Loucy (cell line): ENCODE measurements at regions not wholly inside any gene's neighbourhood (a gene's known extent, or its start where the extent isn't known, plus 50 kb on each side); places are given as distances from the start of the nearest gene placed in this dataset.

ENCODE experiments used
- H2AFZ ChIP-seq: fragments of 200-600 bp; sonication (generic); 2 replicates; pipeline ENCODE4 v1.6.0; 2016; ENCODE audit warnings: antibody characterized with exemption, mild to moderate bottlenecking, low read length, moderate library complexity
- H3F3A ChIP-seq: fragments of 200-600 bp; 2 replicates; pipeline ENCODE4 v1.6.0; 2016; ENCODE audit warnings: antibody characterized with exemption, low read depth, mild to moderate bottlenecking
- H3K27me3 ChIP-seq: fragments of 200-600 bp; sonication (generic); 2 replicates; pipeline ENCODE4 v1.6.1; 2014; ENCODE audit warnings: low read length, mild to moderate bottlenecking; ENCODE audit not compliant: insufficient read depth, poor library complexity, severe bottlenecking
- H3K36me3 ChIP-seq: fragments of 200-600 bp; sonication (generic); 2 replicates; pipeline ENCODE4 v1.6.1; 2016; ENCODE audit warnings: low read length; ENCODE audit not compliant: insufficient read depth
- H3K4me1 ChIP-seq: fragments of 200-600 bp; sonication (generic); 2 replicates; pipeline ENCODE4 v1.5.1; 2014; ENCODE audit warnings: low read length, mild to moderate bottlenecking; ENCODE audit not compliant: insufficient read depth, poor library complexity, severe bottlenecking
- H3K4me2 ChIP-seq: fragments of 200-600 bp; sonication (generic); 2 replicates; pipeline ENCODE4 v1.6.0; 2014; ENCODE audit warnings: antibody characterized with exemption, low read length, low read depth, mild to moderate bottlenecking; ENCODE audit not compliant: poor library complexity, severe bottlenecking
- H3K4me3 ChIP-seq: fragments of 200-600 bp; sonication (generic); 2 replicates; pipeline ENCODE4 v1.5.1; 2014; ENCODE audit warnings: low read length, mild to moderate bottlenecking, mixed read lengths; ENCODE audit not compliant: poor library complexity, severe bottlenecking
- H3K79me2 ChIP-seq: fragments of 200-600 bp; sonication (generic); 2 replicates; pipeline ENCODE4 v1.6.1; 2014; ENCODE audit warnings: low read length; ENCODE audit not compliant: insufficient read depth
- H3K9ac ChIP-seq: fragments of 200-600 bp; sonication (generic); 2 replicates; pipeline ENCODE4 v1.6.0; 2014; ENCODE audit warnings: mild to moderate bottlenecking, low read depth, low read length, moderate library complexity; ENCODE audit not compliant: poor library complexity, severe bottlenecking
- H3K9me2 ChIP-seq: fragments of 200-600 bp; sonication (generic); replicated peaks from 2 replicates; pipeline ENCODE4 v1.6.1; 2016; ENCODE audit warnings: low read depth, low read length, mixed read lengths
- H3K9me3 ChIP-seq: fragments of 200-600 bp; sonication (generic); 2 replicates; pipeline ENCODE4 v1.6.1; 2014; ENCODE audit warnings: mild to moderate bottlenecking, antibody characterized with exemption, low read length, low read depth; ENCODE audit not compliant: insufficient read depth
- H4K20me1 ChIP-seq: fragments of 200-600 bp; sonication (generic); 2 replicates; pipeline ENCODE4 v1.6.0; 2014; ENCODE audit warnings: antibody characterized with exemption, low read length, mild to moderate bottlenecking; ENCODE audit not compliant: insufficient read depth, poor library complexity, severe bottlenecking
- CTCF ChIP-seq: fragments of 200-600 bp; sonication (generic); conservative IDR thresholded peaks from 2 replicates; pipeline ENCODE4 v1.5.1; 2014; ENCODE audit warnings: mild to moderate bottlenecking, antibody characterized with exemption, low read length
- EZH2phosphoT487 ChIP-seq: fragments of 200-600 bp; IDR thresholded peaks from 2 replicates; pipeline ENCODE4 v1.6.1; 2018; ENCODE audit warnings: antibody characterized with exemption, mild to moderate bottlenecking, moderate library complexity, borderline replicate concordance

- H3F3A ChIP-seq, result no peaks in the 10 kb centered on the region
- H2AFZ ChIP-seq, result no peak overlapping the region
- H3K4me2 ChIP-seq, result no peak overlapping the region
- H3K9me2 ChIP-seq, result no peaks in the 10 kb centered on the region
- no peak overlapping the region for H3K4me3 ChIP-seq
- H4K20me1 ChIP-seq, result no peaks in the 10 kb centered on the region
- H3K4me1 ChIP-seq, result no peaks in the 10 kb centered on the region
- H3K9ac ChIP-seq, result no peak overlapping the region
- H3K27me3 ChIP-seq, result no peaks in the 10 kb centered on the region
- H3K9me3 ChIP-seq, result no peaks in the 10 kb centered on the region
- H3K36me3 ChIP-seq, result no peaks in the 10 kb centered on the region
- no peak for TF ChIP-seq EZH2phosphoT487
- no peak for TF ChIP-seq CTCF
- H3K79me2 ChIP-seq, result no peaks in the 10 kb centered on the region
Observed at GRCh38 chr2:167787021-167787420, 460.4 kb downstream of the STK39 start.

GRCh38 chr2:167785606-167786216 is 461.7 kb downstream of the STK39 start:
- H3K27me3 ChIP-seq, result no peaks in the 10 kb centered on the region
- H3K9me3 ChIP-seq, result no peaks in the 10 kb centered on the region
- H4K20me1 ChIP-seq, result no peaks in the 10 kb centered on the region
- TF ChIP-seq EZH2phosphoT487, result no peak
- no peaks in the 10 kb centered on the region for H3K4me1 ChIP-seq
- no peaks in the 10 kb centered on the region for H3F3A ChIP-seq
- H3K9ac ChIP-seq, result no peak overlapping the region
- H3K4me3 ChIP-seq, result no peak overlapping the region
- no peaks in the 10 kb centered on the region for H3K79me2 ChIP-seq
- H3K4me2 ChIP-seq, result no peak overlapping the region
- no peak overlapping the region for H2AFZ ChIP-seq
- H3K9me2 ChIP-seq, result no peaks in the 10 kb centered on the region
- no peaks in the 10 kb centered on the region for H3K36me3 ChIP-seq

GRCh38 chr2:167784084-167784425 is 463.3 kb downstream of the STK39 start:
- Histone ChIP-seq H3F3A (no peaks in the 10 kb centered on the region), H3K79me2 (no peaks in the 10 kb centered on the region), H3K27me3 (no peaks in the 10 kb centered on the region), H3K4me1 (no peaks in the 10 kb centered on the region), H3K9me3 (no peaks in the 10 kb centered on the region), H2AFZ (no peak overlapping the region), H3K4me3 (no peak overlapping the region), H3K9ac (no peak overlapping the region), H3K36me3 (no peaks in the 10 kb centered on the region), H3K4me2 (no peak overlapping the region), H4K20me1 (no peaks in the 10 kb centered on the region), H3K9me2 (no peaks in the 10 kb centered on the region)
- no peak for TF ChIP-seq EZH2phosphoT487
- no peak for TF ChIP-seq CTCF
